ENCODE measurements at regions not wholly inside any gene's neighbourhood (a gene's known extent, or its start where the extent isn't known, plus 50 kb on each side); places are given as distances from the start of the nearest gene placed in this dataset.
"Not testable (repeated sequence)": the region's sequence is repeated elsewhere in the genome, so short reads cannot be mapped to it uniquely, and the experiment has no call there.

GRCh38 chr20:29326376-29327070 is 1930.9 kb upstream of the DEFB115 start:
- Histone ChIP-seq H3K79me2 (ENCODE audit: insufficient read depth, low read length) (no peaks in the 10 kb centered on the region), H3K9ac (ENCODE audit: insufficient read depth, low read length, poor library complexity, severe bottlenecking) (no peak overlapping the region), H3K27me3 (ENCODE audit: control insufficient read depth in 2 of 2, insufficient read depth in 2 of 2, low read length in 2 of 2) (no peaks in the 10 kb centered on the region), H3K4me3 (replicated peaks in 1 of 3; ENCODE audit: low read depth in 2 of 3, low read length in 3 of 3) (no peak overlapping the region), H2AFZ (ENCODE audit: insufficient read depth, low read depth, low read length, poor library complexity, severe bottlenecking) (no peak overlapping the region), H3K4me2 (replicated peaks; ENCODE audit: extremely low read depth, low read length, poor library complexity, severe bottlenecking) (no peak overlapping the region), H3K9me3 (replicated peaks in 1 of 2; ENCODE audit: control insufficient read depth in 1 of 2, insufficient read depth in 1 of 2, low read length in 2 of 2) (peaks cover 49 to 55% of the 10 kb centered on the region in 2 donors), H3K4me1 (ENCODE audit: control insufficient read depth in 1 of 2, insufficient read depth in 2 of 2, low read length in 2 of 2) (no peaks in the 10 kb centered on the region), H4K20me1 (ENCODE audit: insufficient read depth, low read length) (no peaks in the 10 kb centered on the region), H3K27ac (ENCODE audit: low read depth in 1 of 2, low read length in 2 of 2) (no peak overlapping the region), H3K36me3 (replicated peaks in 1 of 2; ENCODE audit: control insufficient read depth in 1 of 2, insufficient read depth in 2 of 2, low read length in 2 of 2) (no peaks in the 10 kb centered on the region)
- H3K4me3 Mint-ChIP-seq = no peak overlapping the region
- no peaks in the 10 kb centered on the region for H3K4me1 Mint-ChIP-seq
- no peak for TF ChIP-seq CTCF (IDR thresholded peaks at IDR 0.05)
- H3K27ac Mint-ChIP-seq = no peak overlapping the region
- H3K9me3 Mint-ChIP-seq = peaks cover 25 to 71% (median 49%) of the 10 kb centered on the region in 7 donors
- H3K27me3 Mint-ChIP-seq (ENCODE audit: low read depth in 3 of 3) = peaks cover 0 to 29% (median 0%) of the 10 kb centered on the region in 3 donors
- no peaks in the 10 kb centered on the region for H3K36me3 Mint-ChIP-seq
- DNase-seq = no peak
- intact Hi-C loops (cut with micrococcal nuclease) = no loop called here
- WGBS (ENCODE audit: insufficient coverage) = 72% methylated on average over 25 of the region's 27 CpGs

GRCh38 chr20:29327600-29328420 is 1929.7 kb upstream of the DEFB115 start:
- H3K9me3 Mint-ChIP-seq = peaks cover 31 to 76% (median 50%) of the 10 kb centered on the region in 7 donors
- 46% methylated on average over 22 of the region's 33 CpGs for WGBS (ENCODE audit: insufficient coverage)
- DNase-seq = not testable (repeated sequence)

GRCh38 chr20:29330429-29331115 is 1926.9 kb upstream of the DEFB115 start:
- H3K27me3 ChIP-seq (ENCODE audit: control insufficient read depth in 2 of 2, insufficient read depth in 2 of 2, low read length in 2 of 2); H2AFZ ChIP-seq (ENCODE audit: insufficient read depth, low read depth, low read length, poor library complexity, severe bottlenecking); H3K36me3 ChIP-seq (replicated peaks in 1 of 2; ENCODE audit: control insufficient read depth in 1 of 2, insufficient read depth in 2 of 2, low read length in 2 of 2); H3K27ac ChIP-seq (ENCODE audit: low read depth in 1 of 2, low read length in 2 of 2); H3K4me2 ChIP-seq (replicated peaks; ENCODE audit: extremely low read depth, low read length, poor library complexity, severe bottlenecking); H4K20me1 ChIP-seq (ENCODE audit: insufficient read depth, low read length); H3K27ac Mint-ChIP-seq; H3K4me3 ChIP-seq (replicated peaks in 1 of 3; ENCODE audit: low read depth in 2 of 3, low read length in 3 of 3); DNase-seq; H3K4me1 Mint-ChIP-seq; H3K36me3 Mint-ChIP-seq; H3K4me1 ChIP-seq (ENCODE audit: control insufficient read depth in 1 of 2, insufficient read depth in 2 of 2, low read length in 2 of 2); H3K9ac ChIP-seq (ENCODE audit: insufficient read depth, low read length, poor library complexity, severe bottlenecking); intact Hi-C loops (cut with micrococcal nuclease); H3K4me3 Mint-ChIP-seq; H3K79me2 ChIP-seq (ENCODE audit: insufficient read depth, low read length): not testable (repeated sequence)
- 62% methylated on average over 9 of the region's 10 CpGs for WGBS (ENCODE audit: insufficient coverage)
- peaks cover 35 to 66% (median 50%) of the 10 kb centered on the region in 7 donors for H3K9me3 Mint-ChIP-seq
- peaks cover 0 to 14% (median 0%) of the 10 kb centered on the region in 3 donors for H3K27me3 Mint-ChIP-seq (ENCODE audit: low read depth in 3 of 3)
- peaks cover 31 to 59% of the 10 kb centered on the region in 2 donors for H3K9me3 ChIP-seq (replicated peaks in 1 of 2; ENCODE audit: control insufficient read depth in 1 of 2, insufficient read depth in 1 of 2, low read length in 2 of 2)

More at GRCh38 chr20:29327600-29328420, 1929.7 kb upstream of the DEFB115 start:
- H3K4me3 Mint-ChIP-seq; H3K27me3 ChIP-seq (ENCODE audit: control insufficient read depth in 2 of 2, insufficient read depth in 2 of 2, low read length in 2 of 2); H3K27ac Mint-ChIP-seq; H3K4me1 Mint-ChIP-seq; intact Hi-C loops (cut with micrococcal nuclease); H3K9ac ChIP-seq (ENCODE audit: insufficient read depth, low read length, poor library complexity, severe bottlenecking); H3K27ac ChIP-seq (ENCODE audit: low read depth in 1 of 2, low read length in 2 of 2); H3K79me2 ChIP-seq (ENCODE audit: insufficient read depth, low read length); H3K36me3 ChIP-seq (replicated peaks in 1 of 2; ENCODE audit: control insufficient read depth in 1 of 2, insufficient read depth in 2 of 2, low read length in 2 of 2); H3K4me3 ChIP-seq (replicated peaks in 1 of 3; ENCODE audit: low read depth in 2 of 3, low read length in 3 of 3); H4K20me1 ChIP-seq (ENCODE audit: insufficient read depth, low read length); H3K36me3 Mint-ChIP-seq; H2AFZ ChIP-seq (ENCODE audit: insufficient read depth, low read depth, low read length, poor library complexity, severe bottlenecking); H3K4me1 ChIP-seq (ENCODE audit: control insufficient read depth in 1 of 2, insufficient read depth in 2 of 2, low read length in 2 of 2); H3K4me2 ChIP-seq (replicated peaks; ENCODE audit: extremely low read depth, low read length, poor library complexity, severe bottlenecking): not testable (repeated sequence)
- H3K9me3 ChIP-seq (replicated peaks in 1 of 2; ENCODE audit: control insufficient read depth in 1 of 2, insufficient read depth in 1 of 2, low read length in 2 of 2) = peaks cover 49 to 62% of the 10 kb centered on the region in 2 donors
- peaks cover 0 to 29% (median 0%) of the 10 kb centered on the region in 3 donors for H3K27me3 Mint-ChIP-seq (ENCODE audit: low read depth in 3 of 3)
